NB4 (cell line): ENCODE measurements at regions not wholly inside any gene's neighbourhood (a gene's known extent, or its start where the extent isn't known, plus 50 kb on each side); places are given as distances from the start of the nearest gene placed in this dataset.
A peak's percentile ranks its signal among the peaks of the same experiment; 100 is the strongest.

ENCODE experiments used
- DNase-seq: peaks from one replicate; pipeline ENCODE4 v3.0.0; 2010; ENCODE audit warnings: low read depth
- H3K4me3 ChIP-seq: one replicate; pipeline ENCODE4 v1.5.1; 2011; ENCODE audit warnings: mild to moderate bottlenecking, low read depth, low read length, moderate library complexity
- MYC ChIP-seq: IDR thresholded peaks from 2 replicates; pipeline ENCODE4 v1.6.1; 2011; ENCODE audit warnings: low read depth, low read length
- POLR2A ChIP-seq: IDR thresholded peaks from 2 replicates; pipeline ENCODE4 v1.6.1; 2011; ENCODE audit warnings: mild to moderate bottlenecking; ENCODE audit not compliant: insufficient read length; ENCODE audit errors: extremely low read depth
- TF ChIP-seq, protein P1 (sequence below): IDR thresholded peaks from one replicate; pipeline ENCODE4 v1.5.1; 2012; ENCODE audit warnings: low read depth, low read length
- TF ChIP-seq, protein P2 (sequence below): IDR thresholded peaks from 2 replicates; pipeline ENCODE4 v1.6.1; 2011; ENCODE audit warnings: low read depth, low read length

DNA sequence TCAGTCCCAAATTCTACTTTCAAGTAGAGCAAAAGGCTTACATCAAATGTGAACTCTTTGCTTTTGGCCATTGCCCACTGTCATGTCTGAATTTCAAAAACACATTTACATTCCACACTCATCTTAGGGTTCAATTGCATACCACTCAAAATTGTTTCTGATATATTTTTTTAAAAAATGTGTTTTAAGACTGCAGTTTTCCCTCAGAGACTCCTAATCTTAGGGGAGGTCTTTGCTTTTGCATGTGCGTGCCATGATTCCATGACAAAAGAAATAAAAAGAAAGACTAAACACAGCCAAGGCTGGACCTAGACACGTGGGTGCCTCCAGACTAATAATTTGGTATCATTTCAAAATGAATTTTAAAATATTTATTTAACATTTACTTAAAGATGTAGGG lies 396.8 kb upstream of the RASGRP1 start:
- no peak for TF ChIP-seq POLR2A
- TF ChIP-seq, protein P1, sequence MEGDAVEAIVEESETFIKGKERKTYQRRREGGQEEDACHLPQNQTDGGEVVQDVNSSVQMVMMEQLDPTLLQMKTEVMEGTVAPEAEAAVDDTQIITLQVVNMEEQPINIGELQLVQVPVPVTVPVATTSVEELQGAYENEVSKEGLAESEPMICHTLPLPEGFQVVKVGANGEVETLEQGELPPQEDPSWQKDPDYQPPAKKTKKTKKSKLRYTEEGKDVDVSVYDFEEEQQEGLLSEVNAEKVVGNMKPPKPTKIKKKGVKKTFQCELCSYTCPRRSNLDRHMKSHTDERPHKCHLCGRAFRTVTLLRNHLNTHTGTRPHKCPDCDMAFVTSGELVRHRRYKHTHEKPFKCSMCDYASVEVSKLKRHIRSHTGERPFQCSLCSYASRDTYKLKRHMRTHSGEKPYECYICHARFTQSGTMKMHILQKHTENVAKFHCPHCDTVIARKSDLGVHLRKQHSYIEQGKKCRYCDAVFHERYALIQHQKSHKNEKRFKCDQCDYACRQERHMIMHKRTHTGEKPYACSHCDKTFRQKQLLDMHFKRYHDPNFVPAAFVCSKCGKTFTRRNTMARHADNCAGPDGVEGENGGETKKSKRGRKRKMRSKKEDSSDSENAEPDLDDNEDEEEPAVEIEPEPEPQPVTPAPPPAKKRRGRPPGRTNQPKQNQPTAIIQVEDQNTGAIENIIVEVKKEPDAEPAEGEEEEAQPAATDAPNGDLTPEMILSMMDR: no peak
- H3K4me3 ChIP-seq: no peak overlapping the region

GRCh38 chr15:38961931-38962330 lies 397.3 kb upstream of the RASGRP1 start:
- TF ChIP-seq, protein P1: no peak
- TF ChIP-seq POLR2A (no peak), MYC (no peak)
- TF ChIP-seq, protein P2, sequence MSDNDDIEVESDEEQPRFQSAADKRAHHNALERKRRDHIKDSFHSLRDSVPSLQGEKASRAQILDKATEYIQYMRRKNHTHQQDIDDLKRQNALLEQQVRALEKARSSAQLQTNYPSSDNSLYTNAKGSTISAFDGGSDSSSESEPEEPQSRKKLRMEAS: no peak
- no peak overlapping the region for H3K4me3 ChIP-seq
- no peak for DNase-seq

More for the DNA sequence above, 396.8 kb upstream of the RASGRP1 start:
- DNase-seq: no peak

GRCh38 chr15:38972831-38973230 lies 408.2 kb upstream of the RASGRP1 start:
- TF ChIP-seq POLR2A (no peak), MYC (no peak)
- TF ChIP-seq, protein P1: no peak
- TF ChIP-seq, protein P2: no peak
- no peak for DNase-seq
- no peak overlapping the region for H3K4me3 ChIP-seq

DNA sequence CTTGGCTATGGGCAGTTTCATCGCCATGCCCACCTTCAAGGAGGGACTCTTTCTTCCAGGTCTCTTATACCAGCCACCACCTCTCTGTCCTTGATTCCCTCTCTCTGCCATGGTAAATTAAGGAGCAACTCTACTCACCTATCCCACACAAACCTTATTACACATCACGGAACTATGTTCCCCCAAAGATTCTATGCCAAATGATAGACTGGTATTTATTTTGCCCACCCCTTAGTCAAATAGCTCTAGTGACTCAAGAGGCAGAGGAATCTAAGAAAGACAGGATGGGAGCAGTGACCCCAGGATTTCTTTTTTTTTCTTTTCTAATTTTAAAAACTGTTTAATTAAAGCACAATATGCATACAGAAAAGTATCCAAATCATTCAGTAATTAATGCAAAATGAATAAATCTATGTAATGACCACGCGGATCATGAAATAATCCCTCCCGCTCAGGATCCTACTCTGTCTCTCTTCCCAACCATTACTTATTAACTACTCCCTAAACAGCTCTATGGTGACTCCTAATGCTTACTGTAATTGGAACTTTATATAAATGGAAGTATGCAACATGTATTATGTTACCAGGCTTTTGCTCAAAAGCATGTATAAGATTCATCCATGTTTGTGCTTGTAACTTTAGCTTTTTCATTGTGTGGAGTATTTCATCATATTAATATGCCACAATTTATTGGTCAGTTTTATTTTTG lies 410.8 kb upstream of the RASGRP1 start:
- H3K4me3 ChIP-seq: no peak overlapping the region
- no peak for DNase-seq
- TF ChIP-seq MYC: no peak
- TF ChIP-seq, protein P1: no peak
- TF ChIP-seq POLR2A: no peak
- TF ChIP-seq, protein P2: no peak

- peak; percentile 11 for DNase-seq
Observed at GRCh38 chr15:38991126-38991525, 426.5 kb upstream of the RASGRP1 start.

GRCh38 chr15:38991701-38992100 lies 427.1 kb upstream of the RASGRP1 start:
- no peak for TF ChIP-seq POLR2A
- no peak for TF ChIP-seq MYC
- TF ChIP-seq, protein P2: no peak
- TF ChIP-seq, protein P1: no peak
- no peak for DNase-seq
- no peak overlapping the region for H3K4me3 ChIP-seq

More at GRCh38 chr15:38991126-38991525, 426.5 kb upstream of the RASGRP1 start:
- H3K4me3 ChIP-seq: no peak overlapping the region
- no peak for TF ChIP-seq MYC
- TF ChIP-seq, protein P1: peak; percentile 13
